ENCODE measurements at regions not wholly inside any gene's neighbourhood (a gene's known extent, or its start where the extent isn't known, plus 50 kb on each side); places are given as distances from the start of the nearest gene placed in this dataset.

- H3K4me2 ChIP-seq (ENCODE audit: low read depth, low read length) = no peak overlapping the region
- H3K9me3 ChIP-seq (ENCODE audit: control insufficient read depth, insufficient read depth, low read length) = no peaks in the 10 kb centered on the region
- dilution Hi-C loops (cut with HindIII; ENCODE audit: low sequenced_read_pairs, unreplicated experiment) = no loop called here
- TF ChIP-seq RAD21 (IDR thresholded peaks at IDR 0.05; ENCODE audit: low read length) (no peak), BHLHE40 (IDR thresholded peaks at IDR 0.05; ENCODE audit: low read depth, low read length) (no peak), MAFK (IDR thresholded peaks at IDR 0.05; ENCODE audit: low read depth, low read length) (no peak), SMC3 (IDR thresholded peaks at IDR 0.05; ENCODE audit: low read depth, low read length) (no peak), MAZ (IDR thresholded peaks at IDR 0.05; ENCODE audit: borderline replicate concordance, low read depth, low read length) (no peak), FOS (IDR thresholded peaks at IDR 0.05; ENCODE audit: low read depth, low read length) (no peak), RFX5 (IDR thresholded peaks at IDR 0.05; ENCODE audit: low read depth, low read length) (no peak), CEBPB (IDR thresholded peaks at IDR 0.05; ENCODE audit: low read depth, low read length) (no peak), MXI1 (IDR thresholded peaks at IDR 0.05; ENCODE audit: borderline replicate concordance, low read depth, low read length) (no peak), CHD1 (IDR thresholded peaks at IDR 0.05; ENCODE audit: low read depth, low read length) (no peak), CTCF (conservative IDR thresholded peaks at IDR 0.05; ENCODE audit: low read depth, low read length) (no peak), RCOR1 (IDR thresholded peaks at IDR 0.05; ENCODE audit: insufficient replicate concordance, low read length) (no peak), POLR2A (IDR thresholded peaks at IDR 0.05; ENCODE audit: low read depth, low read length) (no peak), NFE2L2 (IDR thresholded peaks at IDR 0.05; ENCODE audit: low read depth, low read length) (no peak)
- TF ChIP-seq, protein P1, sequence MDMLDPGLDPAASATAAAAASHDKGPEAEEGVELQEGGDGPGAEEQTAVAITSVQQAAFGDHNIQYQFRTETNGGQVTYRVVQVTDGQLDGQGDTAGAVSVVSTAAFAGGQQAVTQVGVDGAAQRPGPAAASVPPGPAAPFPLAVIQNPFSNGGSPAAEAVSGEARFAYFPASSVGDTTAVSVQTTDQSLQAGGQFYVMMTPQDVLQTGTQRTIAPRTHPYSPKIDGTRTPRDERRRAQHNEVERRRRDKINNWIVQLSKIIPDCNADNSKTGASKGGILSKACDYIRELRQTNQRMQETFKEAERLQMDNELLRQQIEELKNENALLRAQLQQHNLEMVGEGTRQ (IDR thresholded peaks at IDR 0.05; ENCODE audit: low read depth, low read length) = no peak
- TF ChIP-seq, protein P2, sequence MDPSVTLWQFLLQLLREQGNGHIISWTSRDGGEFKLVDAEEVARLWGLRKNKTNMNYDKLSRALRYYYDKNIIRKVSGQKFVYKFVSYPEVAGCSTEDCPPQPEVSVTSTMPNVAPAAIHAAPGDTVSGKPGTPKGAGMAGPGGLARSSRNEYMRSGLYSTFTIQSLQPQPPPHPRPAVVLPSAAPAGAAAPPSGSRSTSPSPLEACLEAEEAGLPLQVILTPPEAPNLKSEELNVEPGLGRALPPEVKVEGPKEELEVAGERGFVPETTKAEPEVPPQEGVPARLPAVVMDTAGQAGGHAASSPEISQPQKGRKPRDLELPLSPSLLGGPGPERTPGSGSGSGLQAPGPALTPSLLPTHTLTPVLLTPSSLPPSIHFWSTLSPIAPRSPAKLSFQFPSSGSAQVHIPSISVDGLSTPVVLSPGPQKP (IDR thresholded peaks at IDR 0.05; ENCODE audit: borderline replicate concordance, low read depth, low read length) = no peak
- H3K9ac ChIP-seq (ENCODE audit: low read depth, low read length) = no peak overlapping the region
- H2BK5ac ChIP-seq (ENCODE audit: low read depth, low read length, poor library complexity, severe bottlenecking) = no peak overlapping the region
- ATAC-seq (ENCODE audit: low read depth) = no peak
- no peak overlapping the region for H3K14ac ChIP-seq (replicated peaks; ENCODE audit: low read depth, low read length)
- H3K79me1 ChIP-seq (ENCODE audit: low read depth in 1 of 2, low read length in 2 of 2) = no peaks in the 10 kb centered on the region
- H2BK15ac ChIP-seq (ENCODE audit: low read depth, low read length) = no peak overlapping the region
- in situ Hi-C loops (cut with MboI; ENCODE audit: low sequenced_read_pairs) = no loop called here
- H3K23ac ChIP-seq (ENCODE audit: low read depth, low read length) = no peak overlapping the region
- no peak overlapping the region for H3K4me3 ChIP-seq (ENCODE audit: insufficient read depth, low read depth, low read length)
- H3K18ac ChIP-seq (ENCODE audit: low read depth, low read length) = no peak overlapping the region
- H2AFZ ChIP-seq (replicated peaks; ENCODE audit: low read length, poor library complexity) = no peak overlapping the region
- BruUV-seq (replicated peaks) = no TSS peak
- no peak overlapping the region for H4K91ac ChIP-seq (ENCODE audit: insufficient read depth, low read depth, low read length)
- no peaks in the 10 kb centered on the region for H3K36me3 ChIP-seq (ENCODE audit: control insufficient read depth, insufficient read depth, low read length)
- H3K27ac ChIP-seq (ENCODE audit: insufficient read depth, low read length) = no peak overlapping the region
- POLR2A ChIA-PET (ENCODE audit: unreplicated experiment) = no interaction called here
- H4K5ac ChIP-seq (ENCODE audit: low read depth, low read length) = no peak overlapping the region
- no peak for DNase-seq
- 0 out of 2 replicates have a peak, but pooled peaks cover 4% of the 10 kb centered on the region for H3K9me1 ChIP-seq (ENCODE audit: insufficient read depth, low read length)
- H3K56ac ChIP-seq (ENCODE audit: extremely low read depth, insufficient read depth, low read length) = no peak overlapping the region
- H4K20me1 ChIP-seq (ENCODE audit: insufficient read depth, low read length) = no peaks in the 10 kb centered on the region
- no peak overlapping the region for H2BK120ac ChIP-seq (ENCODE audit: low read depth, low read length)
- peaks cover 8% of the 10 kb centered on the region for H3K27me3 ChIP-seq (ENCODE audit: control insufficient read depth, insufficient read depth, low read length)
- no peak overlapping the region for H2BK20ac ChIP-seq (ENCODE audit: low read depth, low read length)
- CTCF ChIA-PET = no interaction called here
- intact Hi-C loops (cut with micrococcal nuclease) = no loop called here
- no peak overlapping the region for H4K8ac ChIP-seq (ENCODE audit: low read depth in 2 of 2, low read length in 2 of 2)
- H2AK9ac ChIP-seq (replicated peaks; ENCODE audit: low read depth, low read length, poor library complexity) = no peak overlapping the region
- H3K4me1 ChIP-seq (ENCODE audit: control insufficient read depth, insufficient read depth, low read length) = peaks cover 4% of the 10 kb centered on the region
- H2AK5ac ChIP-seq (ENCODE audit: low read depth, low read length) = no peak overlapping the region
- H3K4ac ChIP-seq (ENCODE audit: low read depth, low read length) = no peak overlapping the region
Observed at GRCh38 chr2:64850642-64851041, 138.6 kb upstream of the SLC1A4 start.

Data from IMR-90 (cell line).